HepG2 (cell line): ENCODE measurements at regions not wholly inside any gene's neighbourhood (a gene's known extent, or its start where the extent isn't known, plus 50 kb on each side); places are given as distances from the start of the nearest gene placed in this dataset.

ENCODE experiments used
- ATAC-seq: fragments of 200-7000 bp; cut with Tn5 transposase; 3 replicates; pipeline ENCODE4 v1.9.1; 2020; ENCODE audit warnings: mild to moderate bottlenecking, moderate library complexity
- BruUV-seq: library from RNA; stranded (reverse); fragments of 400-500 nt; replicated peaks from 2 replicates; lab custom pipeline; 2021; lab: Mats Ljungman, UMichigan
- CTCF ChIA-PET: fragments of 300-600 bp; formaldehyde crosslinking; extraction: SDS; loops from one replicate; lab custom pipeline; 2021; ENCODE audit warnings: low total read pairs, inconsistent platforms, low intra/inter-chr PET ratio; lab: Yijun Ruan, JAX
- POLR2A ChIA-PET: fragments of 350-600 bp; sonication (Branson Sonifier 250); formaldehyde crosslinking; loops from one replicate; lab custom pipeline; 2020; ENCODE audit warnings: antibody characterized with exemption, inconsistent platforms; lab: Yijun Ruan, JAX
- DNase-seq: peaks from one replicate; pipeline ENCODE4 v3.0.0-alpha.2; 2015; ENCODE audit warnings: low spot score
- FAIRE-seq: peaks from 3 replicates; lab custom pipeline; 2011; peaks lifted over from hg19 to GRCh38; lab: Jason Lieb, UNC
- H2AFZ ChIP-seq: one replicate; pipeline ENCODE4 v1.6.1; 2011; ENCODE audit warnings: low read length, inconsistent platforms
- H3K27ac ChIP-seq: fragments of 300-600 bp; 3 replicates; pipeline ENCODE4 v1.8.0; 2011; ENCODE audit warnings: mixed run types, mild to moderate bottlenecking, mixed read lengths, low read length, inconsistent platforms; ENCODE audit not compliant: insufficient read depth; ENCODE audit errors: extremely low read length
- H3K27me3 ChIP-seq, 2 experiments: fragments of 200-600 bp in 1 of 2; 2 replicates in 1 of 2; 3 replicates in 1 of 2; pipeline versions ENCODE4 v1.6.0 to v1.8.0; 2011; ENCODE audit warnings: low read length in 2 of 2, mild to moderate bottlenecking in 2 of 2, moderate library complexity in 2 of 2, inconsistent platforms in 1 of 2; ENCODE audit not compliant: insufficient read depth in 2 of 2, control insufficient read depth in 1 of 2
- H3K36me3 ChIP-seq, 2 experiments: fragments of 200-600 bp in 1 of 2; replicated peaks in 1 of 2; 2 replicates in 1 of 2; 3 replicates in 1 of 2; pipeline versions ENCODE4 v1.5.1 to v1.8.0; 2011; ENCODE audit warnings: low read length in 2 of 2, inconsistent platforms in 1 of 2; ENCODE audit not compliant: insufficient read depth in 2 of 2, control insufficient read depth in 1 of 2
- H3K4me1 ChIP-seq: 2 replicates; pipeline ENCODE4 v1.5.1; 2012; ENCODE audit warnings: low read length, inconsistent platforms; ENCODE audit not compliant: insufficient read depth
- H3K4me2 ChIP-seq: 2 replicates; pipeline ENCODE4 v1.6.0; 2011; ENCODE audit warnings: low read depth, low read length, inconsistent platforms
- H3K4me3 ChIP-seq, 3 experiments: fragments of 200-600 bp in 1 of 3; sonication (generic), shearing (Covaris generic) in 1 of 3; replicated peaks in 1 of 3; 2 replicates each; pipeline ENCODE4 v1.5.1; 2011 to 2016; ENCODE audit warnings: low read length in 3 of 3, inconsistent platforms in 2 of 3, low read depth in 2 of 3, mild to moderate bottlenecking in 2 of 3, control low read depth in 1 of 3, mixed read lengths in 1 of 3; ENCODE audit not compliant: insufficient read depth in 1 of 3
- H3K79me2 ChIP-seq: one replicate; pipeline ENCODE4 v1.6.1; 2011; ENCODE audit warnings: low read length, inconsistent platforms; ENCODE audit not compliant: insufficient read depth
- H3K9ac ChIP-seq: 2 replicates; pipeline ENCODE4 v1.6.0; 2011; ENCODE audit warnings: mild to moderate bottlenecking, low read depth, low read length, inconsistent platforms; ENCODE audit not compliant: insufficient read depth
- H3K9me3 ChIP-seq: 2 replicates; pipeline ENCODE4 v1.5.1; 2012; ENCODE audit warnings: mild to moderate bottlenecking, low read length
- H4K20me1 ChIP-seq: 2 replicates; pipeline ENCODE4 v1.6.0; 2011; ENCODE audit warnings: inconsistent platforms, mild to moderate bottlenecking, low read length, moderate library complexity; ENCODE audit not compliant: insufficient read depth
- ASH2L ChIP-seq: fragments of 300-600, 200-600 bp; sonication (generic); IDR thresholded peaks from 2 replicates; pipeline ENCODE4 v1.7.0; 2017; ENCODE audit warnings: low read depth, mild to moderate bottlenecking, moderate library complexity, mixed read lengths, low read length; ENCODE audit not compliant: insufficient read length
- RELA ChIP-seq: sonication (generic); formaldehyde crosslinking; IDR thresholded peaks from 2 replicates; pipeline ENCODE4 v1.4.0; 2020; ENCODE audit warnings: missing genetic modification reagents
- ZC3H4 ChIP-seq: sonication (generic); formaldehyde crosslinking; IDR thresholded peaks from 2 replicates; pipeline ENCODE4 v1.4.0; 2020; ENCODE audit warnings: missing genetic modification reagents, borderline replicate concordance
- WGBS: methylation state at CpG from one replicate; pipeline ENCODE4 v1.1.6; 2017; ENCODE audit warnings: low lambda C conversion rate; 5-methylcytosine and 5-hydroxymethylcytosine counted together
- in situ Hi-C: cut with HindIII; loops from 2 replicates; pipeline ENCODE4 v1.10.0; 2017; ENCODE audit warnings: low pct_unique_long_range_greater_than_20kb; ENCODE audit not compliant: extremely low pct_ligation_motif_present
- intact Hi-C: fragments of 100-400 bp; cut with micrococcal nuclease; formaldehyde crosslinking; loops from one replicate; pipeline ENCODE4 v1.10.0; 2022; ENCODE audit not compliant: unreplicated experiment
- TF ChIP-seq, protein P1 (sequence below): sonication (generic); formaldehyde crosslinking; IDR thresholded peaks from 2 replicates; pipeline ENCODE4 v1.8.1; 2023; ENCODE audit warnings: missing genetic modification reagents, mild to moderate bottlenecking, borderline replicate concordance

DNA sequence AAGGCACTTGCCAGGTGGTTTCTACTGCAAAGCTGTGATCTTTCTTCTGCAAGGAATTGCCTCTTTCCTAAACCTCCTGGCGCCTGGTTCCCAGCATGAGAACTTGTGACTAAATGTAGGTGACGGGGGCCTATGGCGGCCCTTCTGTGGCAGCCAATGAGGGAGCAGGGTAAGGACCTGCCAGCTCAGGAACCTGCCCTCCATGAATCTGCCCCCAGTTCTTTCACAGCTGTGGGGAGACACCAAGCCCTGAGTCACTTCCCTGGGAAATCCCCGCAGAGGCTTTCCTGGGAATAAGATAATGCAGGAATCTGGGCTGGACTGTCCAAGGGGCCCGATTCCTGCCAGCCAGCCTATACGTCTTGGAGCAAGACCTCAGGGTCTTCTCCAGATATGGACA lies 56.7 kb upstream of the CTNNA1 start:
- ATAC-seq, result peak; percentile 24; the same call in 1 of the 3 replicates
- H3K9ac ChIP-seq, result no peak overlapping the region
- POLR2A ChIA-PET, result no interaction called here
- no peak overlapping the region for H3K4me2 ChIP-seq
- in situ Hi-C loops (no loop called here), intact Hi-C loops (no loop called here)
- no peak overlapping the region for H2AFZ ChIP-seq
- TF ChIP-seq ASH2L, result no peak
- TF ChIP-seq, protein P1, sequence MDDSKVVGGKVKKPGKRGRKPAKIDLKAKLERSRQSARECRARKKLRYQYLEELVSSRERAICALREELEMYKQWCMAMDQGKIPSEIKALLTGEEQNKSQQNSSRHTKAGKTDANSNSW (CRISPR knock-in tag), result no peak
- peak; percentile 70; the same call in 1 of the 2 replicates for TF ChIP-seq RELA
- H4K20me1 ChIP-seq, result no peaks in the 10 kb centered on the region
- H3K4me1 ChIP-seq, result peaks cover 22% of the 10 kb centered on the region
- 0% methylated on average over 2 of the region's 6 CpGs for WGBS
- FAIRE-seq, result no peak
- H3K36me3 ChIP-seq, result no peaks in the 10 kb centered on the region
- H3K9me3 ChIP-seq, result no peaks in the 10 kb centered on the region
- CTCF ChIA-PET, result no interaction called here
- BruUV-seq, result no TSS peak
- DNase-seq, result no peak
- H3K27me3 ChIP-seq, result no peaks in the 10 kb centered on the region; a peak in 2 of 5 replicates
- no peaks in the 10 kb centered on the region for H3K79me2 ChIP-seq
- no peak overlapping the region for H3K4me3 ChIP-seq
- no peak overlapping the region for H3K27ac ChIP-seq

DNA sequence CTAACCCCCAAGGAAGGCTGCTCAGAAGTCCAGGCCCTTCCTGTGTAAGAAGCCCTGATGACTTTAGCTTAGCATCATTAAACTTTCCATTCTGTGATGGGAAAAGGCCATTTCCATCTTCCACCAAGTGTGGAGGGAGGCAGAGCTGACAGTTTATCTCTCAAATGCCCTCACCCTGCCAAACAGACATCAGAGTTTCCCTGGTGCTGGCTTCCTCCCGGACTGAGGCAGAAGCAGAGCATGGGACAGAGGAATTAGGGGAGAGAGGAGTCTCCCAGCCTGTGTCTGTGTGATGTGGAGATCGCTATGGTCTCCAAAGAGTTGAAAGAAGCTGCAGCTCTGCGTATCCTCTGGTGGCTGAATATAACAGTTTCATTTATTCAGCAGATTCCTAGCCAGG lies 57.4 kb upstream of the CTNNA1 start:
- no peaks in the 10 kb centered on the region; a peak in 2 of 5 replicates for H3K27me3 ChIP-seq
- no peak overlapping the region for H2AFZ ChIP-seq
- no peaks in the 10 kb centered on the region for H4K20me1 ChIP-seq
- intact Hi-C loops, result no loop called here
- CTCF ChIA-PET, result no interaction called here
- H3K9me3 ChIP-seq, result no peaks in the 10 kb centered on the region
- no peak for TF ChIP-seq ZC3H4 (CRISPR knock-in tag)
- POLR2A ChIA-PET, result no interaction called here
- H3K79me2 ChIP-seq, result no peaks in the 10 kb centered on the region
- 84% methylated on average over 3 of the region's 3 CpGs for WGBS
- no peak overlapping the region for H3K4me2 ChIP-seq
- DNase-seq, result no peak
- H3K27ac ChIP-seq, result no peak overlapping the region
- H3K9ac ChIP-seq, result no peak overlapping the region
- no peak for ATAC-seq
- no TSS peak for BruUV-seq
- in situ Hi-C loops, result no loop called here
- no peaks in the 10 kb centered on the region for H3K36me3 ChIP-seq
- peaks cover 19% of the 10 kb centered on the region for H3K4me1 ChIP-seq
- FAIRE-seq, result no peak
- H3K4me3 ChIP-seq, result no peak overlapping the region
